ENCODE measurements at regions not wholly inside any gene's neighbourhood (a gene's known extent, or its start where the extent isn't known, plus 50 kb on each side); places are given as distances from the start of the nearest gene placed in this dataset.

DNA sequence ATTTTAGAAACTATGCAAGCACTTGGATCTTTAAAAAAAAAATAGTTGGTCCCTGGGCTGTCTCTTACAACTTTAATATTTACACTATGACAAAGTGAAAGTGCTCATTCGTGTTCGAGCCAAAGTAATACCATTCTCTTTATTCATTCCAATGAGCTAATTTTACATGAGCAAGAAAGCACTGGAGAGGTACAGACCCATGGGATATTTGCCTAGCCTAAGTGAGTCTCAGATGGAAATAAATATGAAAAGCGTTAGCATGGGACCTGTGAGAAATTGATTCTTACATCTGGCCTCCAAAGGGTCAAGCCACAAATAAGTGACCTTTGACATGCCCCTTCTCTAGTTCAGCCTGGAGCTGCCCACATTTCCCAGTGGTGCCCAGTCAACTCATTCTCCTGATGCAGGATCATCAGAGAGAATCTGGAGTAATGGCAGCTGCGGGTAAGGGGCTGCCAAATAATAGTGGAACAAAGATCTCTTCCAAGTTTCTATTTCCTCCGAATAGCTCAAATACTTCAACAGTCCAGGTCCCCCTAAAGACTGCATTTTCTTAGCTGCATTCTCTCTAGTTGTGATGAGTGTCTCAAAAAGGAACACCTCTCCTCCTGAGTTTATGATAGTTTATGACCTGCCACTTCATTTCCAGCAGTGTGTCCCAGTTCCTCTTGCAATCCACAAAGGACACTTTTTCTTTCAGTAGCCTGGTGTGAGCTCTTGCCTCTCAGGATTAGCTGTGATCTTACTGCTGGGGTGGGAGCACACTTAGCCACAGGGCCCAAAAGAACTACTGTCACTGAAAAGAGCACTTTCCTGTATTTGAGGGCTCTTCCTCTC lies 208.2 kb downstream of the DAD1 start:
- TF ChIP-seq GATA2 (IDR thresholded peaks at IDR 0.05; ENCODE audit: low read depth, low read length) (no peak), GATA3 (IDR thresholded peaks at IDR 0.05; ENCODE audit: low read depth, low read length) (no peak)
